OCI-LY7 (cell line): ENCODE measurements at regions not wholly inside any gene's neighbourhood (a gene's known extent, or its start where the extent isn't known, plus 50 kb on each side); places are given as distances from the start of the nearest gene placed in this dataset.

Experiments
- CTCF ChIP-seq: fragments of 200-600 bp; sonication (generic); conservative IDR thresholded peaks from 2 replicates; pipeline ENCODE4 v1.5.1; 2014; ENCODE audit warnings: mild to moderate bottlenecking, antibody characterized with exemption, low read length, moderate library complexity, mixed read lengths
- EZH2phosphoT487 ChIP-seq: fragments of 200-600 bp; sonication (generic); IDR thresholded peaks from 2 replicates; pipeline ENCODE4 v1.6.1; 2018; ENCODE audit warnings: low read depth, borderline replicate concordance, mild to moderate bottlenecking, mixed run types, antibody characterized with exemption, low read length, moderate library complexity, mixed read lengths

- TF ChIP-seq CTCF (no peak), EZH2phosphoT487 (no peak)
Observed at GRCh38 chr3:816605-817004, 276.2 kb upstream of the CNTN6 start.
